Thyroid gland (tissue), 4 donors: ENCODE measurements at regions not wholly inside any gene's neighbourhood (a gene's known extent, or its start where the extent isn't known, plus 50 kb on each side); places are given as distances from the start of the nearest gene placed in this dataset.

Experiments
- DNase-seq, 2 donors: peaks; one replicate each; pipeline ENCODE4 v3.0.0-alpha.2; 2019
- H3K27ac ChIP-seq, 3 donors: fragments of 200-600 bp; sonication (generic); 1 replicate in 2 of 3; 2 replicates in 1 of 3; pipeline ENCODE4 v1.5.1; 2016 to 2019; ENCODE audit warnings: mild to moderate bottlenecking in 1 of 3, moderate library complexity in 1 of 3
- H3K27me3 ChIP-seq: fragments of 200-600 bp; sonication (generic); one replicate; pipeline ENCODE4 v1.5.1; 2019
- H3K36me3 ChIP-seq, 2 donors: fragments of 200-600 bp; sonication (generic); one replicate each; pipeline ENCODE4 v1.5.1; 2016 to 2019
- H3K4me1 ChIP-seq, 2 donors: fragments of 200-600 bp; sonication (generic); one replicate each; pipeline ENCODE4 v1.5.1; 2017 to 2019
- H3K4me3 ChIP-seq, 3 donors: fragments of 200-600 bp; sonication (generic); replicated peaks in 1 of 3; 1 replicate in 2 of 3; 2 replicates in 1 of 3; pipeline ENCODE4 v1.5.1; 2016; ENCODE audit warnings: mild to moderate bottlenecking in 1 of 3
- H3K9me3 ChIP-seq: fragments of 200-600 bp; sonication (generic); one replicate; pipeline ENCODE4 v1.5.1; 2017
- CTCF ChIP-seq, 6 experiments: fragments of 200-600 bp in 3 of 6; fragments of 450-650 bp in 3 of 6; sonication (generic) in 3 of 6; IDR thresholded peaks; one replicate each; pipeline ENCODE4 v1.5.1; 2016 to 2019; ENCODE audit warnings: antibody characterized with exemption in 6 of 6, mild to moderate bottlenecking in 2 of 6, inconsistent platforms in 1 of 6, moderate library complexity in 1 of 6
- POLR2A ChIP-seq, 2 donors: fragments of 450-650 bp; IDR thresholded peaks; one replicate each; pipeline ENCODE4 v1.6.1; 2017; ENCODE audit warnings: antibody characterized with exemption in 2 of 2, mild to moderate bottlenecking in 2 of 2, moderate library complexity in 1 of 2
- whole genome bisulfite sequencing, 2 donors: methylation state at CpG; one replicate each; pipeline ENCODE4 v1.1.5; 2017; 5-methylcytosine and 5-hydroxymethylcytosine counted together
- intact Hi-C: fragments of 100-400 bp; cut with DNase I; formaldehyde crosslinking; loops from one replicate; pipeline ENCODE4 v1.15.1; 2023

DNA sequence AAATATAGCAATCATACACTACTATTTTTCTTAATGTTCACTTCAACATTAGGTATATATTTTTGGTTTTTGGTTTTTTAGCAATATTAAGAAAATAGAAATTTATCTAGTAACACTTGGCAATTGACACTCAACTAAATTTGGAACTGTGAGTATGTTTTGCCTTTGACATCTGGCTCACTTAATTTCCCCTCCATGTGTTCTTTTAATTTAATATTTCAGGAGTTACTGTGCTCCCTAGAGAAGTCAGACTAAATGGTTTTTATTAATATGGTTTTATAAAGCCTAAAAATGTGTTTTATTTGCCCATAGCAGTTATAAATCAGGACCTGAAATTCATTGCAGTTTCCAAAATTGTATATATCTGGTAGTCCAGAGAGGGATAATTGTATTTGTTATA, 175.3 kb upstream of the AVPR1A start:
- Histone ChIP-seq H3K4me3 (no peak overlapping the region), H3K27me3 (no peaks in the 10 kb centered on the region), H3K27ac (no peak overlapping the region), H3K36me3 (no peaks in the 10 kb centered on the region), H3K9me3 (no peaks in the 10 kb centered on the region), H3K4me1 (peaks cover 3 to 22% of the 10 kb centered on the region in 2 donors)
- intact Hi-C loops, result no loop called here
- no peak for DNase-seq
- TF ChIP-seq CTCF (IDR thresholded peaks at IDR 0.05) (no peak), POLR2A (IDR thresholded peaks at IDR 0.05) (no peak)

GRCh38 chr12:63325757-63326156, 174.8 kb upstream of the AVPR1A start:
- intact Hi-C loops, result no loop called here
- Histone ChIP-seq H3K27ac (no peak overlapping the region), H3K9me3 (no peaks in the 10 kb centered on the region), H3K4me3 (no peak overlapping the region), H3K4me1 (peaks cover 3 to 17% of the 10 kb centered on the region in 2 donors), H3K27me3 (no peaks in the 10 kb centered on the region), H3K36me3 (no peaks in the 10 kb centered on the region)
- 43 to 50% methylated on average over 1 of the region's 1 CpG for WGBS, 2 donors
- no peak for DNase-seq
- TF ChIP-seq POLR2A (IDR thresholded peaks at IDR 0.05) (no peak), CTCF (IDR thresholded peaks at IDR 0.05) (no peak)

DNA sequence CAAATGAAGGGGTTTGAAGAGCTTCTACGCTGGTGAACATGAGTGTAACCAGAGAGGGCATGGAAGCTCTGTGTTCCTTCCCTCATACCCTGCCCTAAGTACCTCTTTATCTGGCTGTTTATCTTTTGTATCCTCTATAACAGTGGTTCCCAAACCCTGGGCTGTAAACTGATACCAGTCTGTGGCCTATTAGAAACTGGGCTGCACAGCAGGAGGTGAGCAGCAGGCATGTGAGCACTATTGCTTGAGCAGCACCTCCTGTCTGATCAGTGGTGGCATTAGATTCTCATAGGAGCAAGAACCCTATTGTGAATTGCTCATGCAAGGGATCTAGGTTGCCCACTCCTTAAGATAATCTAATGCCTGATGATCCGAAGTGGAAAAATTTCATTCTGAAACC, 172.9 kb upstream of the AVPR1A start:
- WGBS, 2 donors, result 91 to 92% methylated on average over 2 of the region's 2 CpGs
- H3K9me3 ChIP-seq, result no peaks in the 10 kb centered on the region
- H3K4me3 ChIP-seq, result no peak overlapping the region
- no peak for DNase-seq
- H3K27ac ChIP-seq, result no peak overlapping the region
- peaks cover 10 to 23% of the 10 kb centered on the region in 2 donors for H3K4me1 ChIP-seq
- H3K36me3 ChIP-seq, result no peaks in the 10 kb centered on the region
- intact Hi-C loops, result no loop called here
- TF ChIP-seq CTCF (IDR thresholded peaks at IDR 0.05), result no peak
- no peak for TF ChIP-seq POLR2A (IDR thresholded peaks at IDR 0.05)
- no peaks in the 10 kb centered on the region for H3K27me3 ChIP-seq

DNA sequence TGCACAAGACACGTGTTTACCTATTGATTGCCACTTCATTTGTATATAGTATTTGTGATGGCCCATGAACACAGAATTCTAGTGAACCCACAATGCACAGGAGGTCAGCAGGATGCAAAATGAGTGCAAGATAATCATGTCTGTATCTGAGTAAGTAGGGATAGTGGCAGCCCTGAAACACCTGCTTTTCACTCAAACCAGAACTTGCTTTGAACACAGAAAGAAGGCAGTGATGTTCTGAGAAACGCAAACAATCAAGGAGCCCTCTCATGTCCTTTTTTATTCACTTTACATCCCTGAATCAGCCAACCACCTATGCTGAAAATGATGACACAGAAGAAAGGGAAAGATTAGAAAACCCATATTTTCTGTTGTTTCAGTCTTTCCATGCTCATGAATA, 170.4 kb upstream of the AVPR1A start:
- intact Hi-C loops, result no loop called here
- 86 to 97% methylated on average over 2 of the region's 2 CpGs for WGBS, 2 donors
- TF ChIP-seq POLR2A (IDR thresholded peaks at IDR 0.05) (no peak), CTCF (IDR thresholded peaks at IDR 0.05) (no peak)
- Histone ChIP-seq H3K9me3 (no peaks in the 10 kb centered on the region), H3K27ac (no peak overlapping the region), H3K4me3 (no peak overlapping the region), H3K27me3 (no peaks in the 10 kb centered on the region), H3K36me3 (no peaks in the 10 kb centered on the region), H3K4me1 (peaks cover 10 to 23% of the 10 kb centered on the region in 2 donors)
- DNase-seq, result no peak

DNA sequence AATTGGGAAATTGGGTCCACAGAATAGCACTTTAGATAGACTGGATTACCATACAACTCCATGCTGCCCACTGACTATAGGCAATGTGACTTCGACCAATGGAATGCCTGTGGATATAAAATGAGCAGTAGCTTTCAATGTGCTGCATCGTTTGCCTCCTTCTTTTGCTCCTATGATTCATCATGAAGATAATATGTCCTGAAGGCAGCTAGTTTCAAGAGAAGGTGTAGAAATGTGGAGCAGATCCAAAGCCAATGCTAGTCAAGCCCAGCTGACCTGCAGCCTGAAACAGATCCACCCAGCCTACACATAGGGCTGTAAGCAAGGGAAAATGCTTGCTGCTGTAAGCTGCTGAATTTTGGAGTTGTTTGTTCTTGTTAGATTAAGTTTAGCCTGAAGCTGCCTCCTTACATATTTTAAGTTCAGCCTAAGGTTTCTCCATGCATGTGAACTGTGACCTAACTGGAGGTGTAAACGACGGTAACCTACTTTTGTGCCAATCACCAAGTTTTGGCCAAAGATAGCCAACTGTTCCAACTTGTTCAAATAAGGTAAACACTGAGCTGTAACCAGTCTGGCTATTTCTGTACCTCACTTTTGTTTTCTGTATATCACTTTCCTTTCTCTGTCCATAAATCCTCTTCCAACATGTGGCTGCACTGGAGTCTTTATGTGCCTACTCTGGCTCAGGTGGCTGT, 169.1 kb upstream of the AVPR1A start:
- Histone ChIP-seq H3K9me3 (no peaks in the 10 kb centered on the region), H3K4me1 (peaks cover 10 to 23% of the 10 kb centered on the region in 2 donors), H3K27me3 (no peaks in the 10 kb centered on the region), H3K4me3 (no peak overlapping the region), H3K36me3 (no peaks in the 10 kb centered on the region), H3K27ac (no peak overlapping the region)
- TF ChIP-seq CTCF (IDR thresholded peaks at IDR 0.05) (no peak), POLR2A (IDR thresholded peaks at IDR 0.05) (no peak)
- intact Hi-C loops, result no loop called here
- WGBS, 2 donors, result 85 to 88% methylated on average over 4 of the region's 4 CpGs
- DNase-seq, result no peak
